IMR-90 (cell line): ENCODE measurements at regions not wholly inside any gene's neighbourhood (a gene's known extent, or its start where the extent isn't known, plus 50 kb on each side); places are given as distances from the start of the nearest gene placed in this dataset.

Source experiments
- ATAC-seq: fragments of 200-7000 bp; cut with Tn5 transposase; 2 replicates; pipeline ENCODE4 v1.9.1; 2020; ENCODE audit warnings: low read depth, mild to moderate bottlenecking, moderate library complexity
- BruUV-seq: library from RNA; stranded (reverse); fragments of 400-500 nt; replicated peaks from 2 replicates; lab custom pipeline; 2021; lab: Mats Ljungman, UMichigan
- CTCF ChIA-PET: fragments of 300-600 bp; formaldehyde crosslinking; extraction: SDS; loops from one replicate; lab custom pipeline; 2021; ENCODE audit warnings: antibody characterized with exemption; lab: Yijun Ruan, JAX
- POLR2A ChIA-PET: fragments of 300-600 bp; sonication (Branson Sonifier 250); formaldehyde crosslinking; loops from one replicate; lab custom pipeline; 2022; ENCODE audit warnings: antibody characterized with exemption; ENCODE audit not compliant: unreplicated experiment; lab: Charles Lee
- DNase-seq: peaks from one replicate; pipeline ENCODE4 v3.0.0; 2013
- H2AFZ ChIP-seq: replicated peaks from 2 replicates; pipeline ENCODE3; 2013; ENCODE audit warnings: low read length, mild to moderate bottlenecking; ENCODE audit not compliant: poor library complexity
- H2AK5ac ChIP-seq: 2 replicates; pipeline ENCODE4 v1.6.1; 2013; ENCODE audit warnings: low read depth, low read length, inconsistent platforms
- H2AK9ac ChIP-seq: replicated peaks from 2 replicates; pipeline ENCODE3; 2013; ENCODE audit warnings: mild to moderate bottlenecking, low read depth, low read length, moderate library complexity; ENCODE audit not compliant: poor library complexity
- H2BK120ac ChIP-seq: 2 replicates; pipeline ENCODE4 v1.6.1; 2013; ENCODE audit warnings: low read depth, low read length, inconsistent platforms
- H2BK15ac ChIP-seq: 3 replicates; pipeline ENCODE4 v1.6.1; 2013; ENCODE audit warnings: low read depth, low read length, inconsistent platforms
- H2BK20ac ChIP-seq: 2 replicates; pipeline ENCODE4 v1.6.1; 2013; ENCODE audit warnings: low read depth, mild to moderate bottlenecking, inconsistent platforms, low read length, moderate library complexity
- H2BK5ac ChIP-seq: 2 replicates; pipeline ENCODE4 v1.6.1; 2013; ENCODE audit warnings: mild to moderate bottlenecking, low read depth, low read length, inconsistent platforms; ENCODE audit not compliant: poor library complexity, severe bottlenecking
- H3K14ac ChIP-seq: replicated peaks from 2 replicates; pipeline ENCODE4 v1.6.1; 2013; ENCODE audit warnings: low read depth, low read length, inconsistent platforms
- H3K18ac ChIP-seq: 2 replicates; pipeline ENCODE4 v1.6.1; 2013; ENCODE audit warnings: low read depth, low read length, control low read depth
- H3K23ac ChIP-seq: 2 replicates; pipeline ENCODE4 v1.6.1; 2013; ENCODE audit warnings: low read depth, low read length, inconsistent platforms
- H3K27ac ChIP-seq: 2 replicates; pipeline ENCODE4 v1.5.1; 2013; ENCODE audit warnings: mild to moderate bottlenecking, control low read depth, low read length; ENCODE audit not compliant: insufficient read depth
- H3K27me3 ChIP-seq: 2 replicates; pipeline ENCODE4 v1.6.1; 2013; ENCODE audit warnings: low read length; ENCODE audit not compliant: control insufficient read depth, insufficient read depth
- H3K36me3 ChIP-seq: 2 replicates; pipeline ENCODE4 v1.6.1; 2013; ENCODE audit warnings: low read length, mixed read lengths; ENCODE audit not compliant: control insufficient read depth, insufficient read depth
- H3K4ac ChIP-seq: 2 replicates; pipeline ENCODE4 v1.6.1; 2013; ENCODE audit warnings: low read depth, low read length, inconsistent platforms
- H3K4me1 ChIP-seq: 2 replicates; pipeline ENCODE4 v1.6.1; 2013; ENCODE audit warnings: low read length, mixed read lengths; ENCODE audit not compliant: control insufficient read depth, insufficient read depth
- H3K4me2 ChIP-seq: 2 replicates; pipeline ENCODE4 v1.6.1; 2013; ENCODE audit warnings: low read depth, mild to moderate bottlenecking, control low read depth, low read length, moderate library complexity
- H3K4me3 ChIP-seq: 2 replicates; pipeline ENCODE4 v1.5.1; 2013; ENCODE audit warnings: low read depth, mild to moderate bottlenecking, control low read depth, low read length, moderate library complexity; ENCODE audit not compliant: insufficient read depth
- H3K56ac ChIP-seq: 2 replicates; pipeline ENCODE4 v1.6.1; 2013; ENCODE audit warnings: low read length, inconsistent platforms; ENCODE audit not compliant: insufficient read depth; ENCODE audit errors: extremely low read depth
- H3K79me1 ChIP-seq, 2 experiments: 2 replicates each; pipeline ENCODE4 v1.6.1; 2013; ENCODE audit warnings: low read length in 2 of 2, inconsistent platforms in 1 of 2, low read depth in 1 of 2
- H3K9ac ChIP-seq: 2 replicates; pipeline ENCODE4 v1.6.1; 2013; ENCODE audit warnings: low read depth, low read length, control low read depth
- H3K9me1 ChIP-seq: 2 replicates; pipeline ENCODE4 v1.6.1; 2013; ENCODE audit warnings: low read length, inconsistent platforms; ENCODE audit not compliant: insufficient read depth
- H3K9me3 ChIP-seq: 2 replicates; pipeline ENCODE4 v1.6.1; 2013; ENCODE audit warnings: low read length; ENCODE audit not compliant: control insufficient read depth, insufficient read depth
- H4K20me1 ChIP-seq: 2 replicates; pipeline ENCODE4 v1.6.1; 2013; ENCODE audit warnings: low read length, inconsistent platforms; ENCODE audit not compliant: insufficient read depth
- H4K5ac ChIP-seq: 2 replicates; pipeline ENCODE4 v1.6.1; 2013; ENCODE audit warnings: mild to moderate bottlenecking, low read depth, low read length, control low read depth
- H4K8ac ChIP-seq, 2 experiments: 2 replicates each; pipeline ENCODE4 v1.6.1; 2013; ENCODE audit warnings: low read depth in 2 of 2, low read length in 2 of 2, control low read depth in 1 of 2, inconsistent platforms in 1 of 2
- H4K91ac ChIP-seq: 2 replicates; pipeline ENCODE4 v1.6.1; 2013; ENCODE audit warnings: low read depth, low read length, inconsistent platforms; ENCODE audit not compliant: insufficient read depth
- BHLHE40 ChIP-seq: fragments of 150-350 bp; IDR thresholded peaks from 2 replicates; pipeline ENCODE4 v1.6.1; 2016; ENCODE audit warnings: mild to moderate bottlenecking, low read depth, low read length
- CEBPB ChIP-seq: IDR thresholded peaks from 2 replicates; pipeline ENCODE4 v1.6.1; 2012; ENCODE audit warnings: low read depth, low read length, improper control_type of control experiment
- CHD1 ChIP-seq: IDR thresholded peaks from 2 replicates; pipeline ENCODE4 v1.6.1; 2012; ENCODE audit warnings: low read depth, low read length, improper control_type of control experiment
- CTCF ChIP-seq: conservative IDR thresholded peaks from 2 replicates; pipeline ENCODE4 v1.5.1; 2012; ENCODE audit warnings: mild to moderate bottlenecking, low read depth, low read length, improper control_type of control experiment
- FOS ChIP-seq: fragments of 150-350 bp; IDR thresholded peaks from 2 replicates; pipeline ENCODE4 v1.6.1; 2016; ENCODE audit warnings: low read depth, low read length
- MAFK ChIP-seq: IDR thresholded peaks from 2 replicates; pipeline ENCODE4 v1.6.1; 2012; ENCODE audit warnings: low read depth, low read length, improper control_type of control experiment
- MAZ ChIP-seq: IDR thresholded peaks from 2 replicates; pipeline ENCODE4 v1.6.1; 2012; ENCODE audit warnings: low read depth, mild to moderate bottlenecking, low read length, improper control_type of control experiment, moderate library complexity, borderline replicate concordance
- MXI1 ChIP-seq: IDR thresholded peaks from 2 replicates; pipeline ENCODE4 v1.6.1; 2012; ENCODE audit warnings: low read depth, mild to moderate bottlenecking, low read length, moderate library complexity, borderline replicate concordance
- NFE2L2 ChIP-seq: fragments of 150-350 bp; IDR thresholded peaks from 2 replicates; pipeline ENCODE4 v1.6.1; 2016; ENCODE audit warnings: low read depth, mild to moderate bottlenecking, low read length
- POLR2A ChIP-seq: IDR thresholded peaks from 2 replicates; pipeline ENCODE4 v1.6.1; 2012; ENCODE audit warnings: mild to moderate bottlenecking, low read depth, low read length
- RAD21 ChIP-seq: IDR thresholded peaks from 2 replicates; pipeline ENCODE4 v1.6.1; 2012; ENCODE audit warnings: low read length, improper control_type of control experiment
- RCOR1 ChIP-seq: IDR thresholded peaks from 2 replicates; pipeline ENCODE4 v1.6.1; 2012; ENCODE audit warnings: mild to moderate bottlenecking, low read length, improper control_type of control experiment; ENCODE audit not compliant: insufficient replicate concordance
- RFX5 ChIP-seq: IDR thresholded peaks from 2 replicates; pipeline ENCODE4 v1.8.0; 2012; ENCODE audit warnings: low read depth, mild to moderate bottlenecking, low read length, moderate library complexity
- SMC3 ChIP-seq: fragments of 150-350 bp; IDR thresholded peaks from 2 replicates; pipeline ENCODE4 v1.6.1; 2016; ENCODE audit warnings: low read depth, mild to moderate bottlenecking, antibody characterized with exemption, low read length, moderate library complexity
- WGBS, 2 experiments: methylation state at CpG; one replicate each; pipeline versions ENCODE4 v1.1.5 to v1.1.7; 2013; ENCODE audit warnings: missing lambda C conversion rate in 2 of 2; ENCODE audit not compliant: insufficient read length in 1 of 2; ENCODE audit errors: extremely low coverage in 2 of 2; 5-methylcytosine and 5-hydroxymethylcytosine counted together
- dilution Hi-C: fragments of 300-500 bp; cut with HindIII; formaldehyde crosslinking; loops from one replicate; pipeline ENCODE4 v1.14.3; 2018; ENCODE audit warnings: low sequenced_read_pairs; ENCODE audit not compliant: unreplicated experiment
- in situ Hi-C: fragments of 300-500 bp; cut with MboI; formaldehyde crosslinking; loops from 3 replicates; pipeline ENCODE4 v1.14.3; 2019; ENCODE audit warnings: low sequenced_read_pairs, inconsistent platforms, mixed read lengths
- intact Hi-C: fragments of 100-400 bp; cut with micrococcal nuclease; formaldehyde crosslinking; loops from 2 replicates; pipeline ENCODE4 v1.10.0; 2022
- TF ChIP-seq, protein P1 (sequence below): fragments of 150-350 bp; IDR thresholded peaks from 2 replicates; pipeline ENCODE4 v1.6.1; 2017; ENCODE audit warnings: mild to moderate bottlenecking, antibody characterized with exemption, low read length, low read depth
- TF ChIP-seq, protein P2 (sequence below): fragments of 150-350 bp; IDR thresholded peaks from 2 replicates; pipeline ENCODE4 v1.6.1; 2016; ENCODE audit warnings: low read depth, mild to moderate bottlenecking, low read length, moderate library complexity, borderline replicate concordance

DNA sequence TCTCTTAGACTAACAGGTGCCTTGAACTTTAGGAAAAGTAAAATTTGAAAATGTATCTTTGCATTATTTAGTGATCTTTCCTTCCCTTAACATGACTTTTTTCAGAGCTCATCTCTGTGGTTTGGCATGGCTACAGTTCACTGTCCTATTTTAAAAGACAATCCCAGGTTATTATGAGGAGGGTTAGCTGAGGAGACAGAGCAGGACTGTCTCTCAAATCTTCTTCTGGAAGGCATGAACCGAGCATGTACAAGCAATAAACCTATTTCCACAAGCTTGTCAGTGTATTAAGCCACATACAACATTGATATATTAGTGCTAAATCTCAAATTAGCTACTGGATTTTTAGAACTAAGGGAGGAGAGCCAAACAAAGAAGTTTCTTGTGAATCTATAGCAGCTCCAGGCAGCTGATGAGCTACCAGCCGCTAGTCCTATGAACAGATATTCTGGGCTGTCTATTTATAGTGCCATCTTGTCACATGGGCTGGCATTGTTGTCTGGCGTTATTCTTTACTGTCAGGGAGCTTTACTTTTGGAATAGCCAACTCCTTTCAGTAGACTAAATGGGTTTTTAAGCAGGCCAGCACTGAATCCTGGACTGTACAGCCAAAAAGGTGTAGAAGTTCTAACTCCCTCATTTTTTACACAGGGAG, 171.2 kb upstream of the ACTBL2 start:
- Histone ChIP-seq H3K36me3 (no peaks in the 10 kb centered on the region), H2BK120ac (no peak overlapping the region), H4K5ac (no peak overlapping the region), H2BK5ac (no peak overlapping the region), H3K56ac (no peak overlapping the region), H4K20me1 (no peaks in the 10 kb centered on the region), H2BK20ac (no peak overlapping the region), H3K9me3 (no peaks in the 10 kb centered on the region; the same call in 1 of the 2 replicates), H4K91ac (no peak overlapping the region), H2AK5ac (no peak overlapping the region), H3K4me3 (no peak overlapping the region), H4K8ac (no peak overlapping the region), H3K18ac (no peak overlapping the region), H3K4me2 (no peak overlapping the region), H3K79me1 (no peaks in the 10 kb centered on the region), H3K4ac (no peak overlapping the region), H2AK9ac (no peak overlapping the region), H2AFZ (no peak overlapping the region), H3K9ac (no peak overlapping the region), H3K23ac (no peak overlapping the region), H2BK15ac (no peak overlapping the region), H3K9me1 (no peaks in the 10 kb centered on the region), H3K27ac (no peak overlapping the region), H3K14ac (no peak overlapping the region), H3K27me3 (no peaks in the 10 kb centered on the region), H3K4me1 (no peaks in the 10 kb centered on the region)
- ChIA-PET POLR2A (interaction anchor here (0.6 kb wide), 1 partner anchor 806 kb away, joined by 4 read pairs; the partner anchor contains the start of gene PLK2), CTCF (interaction anchor here (0.6 to 0.9 kb wide), 2 partner anchors 121 to 152 kb away, joined by 3 to 7 read pairs; no protein-coding TSS in a partner anchor)
- DNase-seq, result no peak
- BruUV-seq, result no TSS peak
- dilution Hi-C loops (no loop called here), in situ Hi-C loops (no loop called here), intact Hi-C loops (loop anchor here (5.0 to 10.0 kb wide), 4 partner anchors 121 to 809 kb away; partner anchors contain the start of gene PLK2)
- no CpG with 5 or more reads among the region's 3 CpGs for WGBS, 2 experiments
- no peak for ATAC-seq
- no peak for TF ChIP-seq CHD1
- no peak for TF ChIP-seq MXI1
- TF ChIP-seq, protein P1, sequence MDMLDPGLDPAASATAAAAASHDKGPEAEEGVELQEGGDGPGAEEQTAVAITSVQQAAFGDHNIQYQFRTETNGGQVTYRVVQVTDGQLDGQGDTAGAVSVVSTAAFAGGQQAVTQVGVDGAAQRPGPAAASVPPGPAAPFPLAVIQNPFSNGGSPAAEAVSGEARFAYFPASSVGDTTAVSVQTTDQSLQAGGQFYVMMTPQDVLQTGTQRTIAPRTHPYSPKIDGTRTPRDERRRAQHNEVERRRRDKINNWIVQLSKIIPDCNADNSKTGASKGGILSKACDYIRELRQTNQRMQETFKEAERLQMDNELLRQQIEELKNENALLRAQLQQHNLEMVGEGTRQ, result no peak
- TF ChIP-seq CEBPB, result no peak
- no peak for TF ChIP-seq CTCF
- no peak for TF ChIP-seq RFX5
- TF ChIP-seq, protein P2, sequence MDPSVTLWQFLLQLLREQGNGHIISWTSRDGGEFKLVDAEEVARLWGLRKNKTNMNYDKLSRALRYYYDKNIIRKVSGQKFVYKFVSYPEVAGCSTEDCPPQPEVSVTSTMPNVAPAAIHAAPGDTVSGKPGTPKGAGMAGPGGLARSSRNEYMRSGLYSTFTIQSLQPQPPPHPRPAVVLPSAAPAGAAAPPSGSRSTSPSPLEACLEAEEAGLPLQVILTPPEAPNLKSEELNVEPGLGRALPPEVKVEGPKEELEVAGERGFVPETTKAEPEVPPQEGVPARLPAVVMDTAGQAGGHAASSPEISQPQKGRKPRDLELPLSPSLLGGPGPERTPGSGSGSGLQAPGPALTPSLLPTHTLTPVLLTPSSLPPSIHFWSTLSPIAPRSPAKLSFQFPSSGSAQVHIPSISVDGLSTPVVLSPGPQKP, result no peak
- TF ChIP-seq SMC3, result no peak
- TF ChIP-seq NFE2L2, result no peak
- no peak for TF ChIP-seq MAZ
- no peak for TF ChIP-seq RCOR1
- TF ChIP-seq MAFK, result no peak
- TF ChIP-seq POLR2A, result no peak
- TF ChIP-seq BHLHE40, result no peak
- TF ChIP-seq RAD21, result no peak
- no peak for TF ChIP-seq FOS
